Fibroblast of skin of left biceps (primary cell): ENCODE measurements at regions not wholly inside any gene's neighbourhood (a gene's known extent, or its start where the extent isn't known, plus 50 kb on each side); places are given as distances from the start of the nearest gene placed in this dataset.

ENCODE experiments used
- DNase-seq, 2 experiments: peaks; one replicate each; pipeline ENCODE4 v3.0.0-alpha.2; 2013; ENCODE audit warnings: low read depth in 2 of 2

DNA sequence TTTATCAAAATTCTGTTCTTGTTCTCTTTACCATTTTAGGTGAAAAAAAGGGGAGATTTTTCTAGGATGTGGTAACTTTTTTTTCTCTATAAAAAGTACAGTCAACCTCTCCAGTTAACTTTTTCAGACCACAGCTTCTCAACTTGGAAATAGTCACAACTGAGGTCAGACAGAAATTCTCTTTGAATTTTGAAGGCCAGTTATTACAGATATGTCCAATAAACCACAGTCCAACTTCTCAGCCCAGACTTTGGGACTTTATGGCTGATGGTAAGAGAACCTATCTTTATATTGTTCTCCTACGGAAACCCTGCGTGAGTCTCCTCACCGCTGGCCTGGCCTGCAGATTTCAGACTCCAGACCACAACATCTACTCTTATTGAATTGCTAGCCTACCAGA, 176.7 kb downstream of the DACT1 start:
- no peak for DNase-seq

DNA sequence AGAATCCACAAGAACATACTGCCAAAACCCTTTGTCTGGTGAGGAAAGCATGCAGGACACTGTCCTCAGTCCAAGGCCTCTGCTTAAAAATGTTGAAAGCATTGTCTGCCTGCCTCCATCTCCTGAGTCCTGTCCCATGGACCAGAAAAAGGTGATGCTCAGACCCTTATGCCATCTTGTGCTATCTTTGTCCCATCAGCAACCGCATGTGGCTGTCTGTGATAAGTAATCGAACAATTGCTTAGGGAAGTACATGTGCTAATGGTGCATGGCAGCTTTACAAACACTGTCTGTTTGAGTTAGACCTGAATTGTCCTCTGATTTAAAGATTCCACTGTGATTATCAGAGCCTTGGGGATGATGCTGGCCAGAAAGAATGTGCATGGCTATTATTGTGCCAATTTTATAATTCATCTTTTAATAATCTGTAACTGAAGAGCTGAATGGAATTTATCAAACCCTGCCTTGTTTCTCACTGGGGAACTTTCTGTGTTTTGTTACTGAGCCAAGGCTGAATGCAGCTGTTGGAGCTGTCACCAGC, 177.5 kb downstream of the DACT1 start:
- peak; percentile 92 to 94 for DNase-seq

DNA sequence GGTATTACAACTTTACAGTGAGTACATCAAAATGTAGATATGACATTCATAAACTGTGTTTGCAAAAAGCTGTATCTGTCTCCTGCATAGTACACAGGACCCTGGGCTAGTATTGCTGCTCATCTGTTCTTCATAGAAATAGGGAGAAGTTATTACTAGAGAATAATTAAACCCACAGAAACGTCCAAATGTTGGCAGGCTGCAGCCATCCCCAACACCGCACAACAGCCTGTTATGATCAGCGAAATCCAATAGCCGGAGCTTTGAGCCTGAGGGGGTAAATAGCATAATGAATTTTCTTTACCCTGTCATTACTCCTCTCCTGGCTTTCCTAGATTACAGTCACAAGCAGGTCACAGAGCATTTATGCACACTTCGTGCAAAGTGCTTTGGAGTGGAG, 178.0 kb downstream of the DACT1 start:
- DNase-seq: peak in 1 of 2 experiments; percentile 80

DNA sequence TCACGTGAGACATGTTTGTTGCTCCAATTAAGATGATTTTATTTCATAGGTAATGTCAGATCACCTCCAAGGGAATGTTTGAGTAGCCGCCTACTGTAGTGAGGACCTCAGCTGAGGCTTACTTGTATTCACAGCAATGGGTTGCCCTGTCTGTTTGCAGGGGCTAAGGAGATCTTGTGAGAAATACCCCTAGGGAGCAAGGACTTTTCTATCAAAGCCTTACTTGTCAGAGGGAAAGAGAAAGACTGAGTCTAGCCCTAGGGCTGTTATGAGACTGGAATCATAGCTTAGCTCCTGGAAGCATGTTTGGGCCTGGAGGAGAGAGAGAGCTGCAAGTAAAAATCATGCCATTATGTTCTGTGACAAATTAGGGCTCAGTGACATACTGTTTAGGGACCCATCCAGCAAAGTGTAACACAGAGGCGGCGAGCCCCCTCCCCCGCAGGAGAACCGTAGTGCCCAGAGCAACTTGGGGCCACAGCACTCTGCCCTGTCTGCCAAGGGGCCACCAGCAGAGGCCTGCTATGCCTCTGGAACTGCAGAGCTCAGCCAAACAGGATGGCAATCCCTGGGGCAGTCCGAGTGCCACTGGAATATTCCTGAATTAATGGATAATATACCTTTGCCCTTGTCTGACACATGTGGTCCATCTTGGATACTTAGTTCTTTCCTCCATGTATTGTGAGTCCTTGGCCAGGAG, 178.8 kb downstream of the DACT1 start:
- no peak for DNase-seq

DNA sequence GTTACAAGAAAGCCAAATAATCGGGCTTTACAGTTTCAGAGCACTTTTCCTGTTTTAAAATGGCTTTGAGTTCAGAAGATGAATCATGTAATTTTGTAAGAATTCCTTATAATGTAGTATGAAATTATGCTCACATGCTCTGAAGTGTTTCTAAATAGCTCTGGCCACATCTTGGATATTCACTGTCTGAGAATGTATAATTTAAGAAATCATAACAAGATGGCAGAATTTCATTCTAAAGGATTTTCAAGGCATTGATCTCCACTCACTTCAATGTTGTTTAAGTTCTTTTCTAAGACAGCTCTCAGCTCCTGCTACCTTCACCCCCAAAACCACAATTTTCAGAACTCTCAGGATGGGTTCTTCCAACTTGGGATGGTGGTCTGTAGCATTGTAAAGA, 180.1 kb downstream of the DACT1 start:
- DNase-seq: peak; percentile 54 to 68

DNA sequence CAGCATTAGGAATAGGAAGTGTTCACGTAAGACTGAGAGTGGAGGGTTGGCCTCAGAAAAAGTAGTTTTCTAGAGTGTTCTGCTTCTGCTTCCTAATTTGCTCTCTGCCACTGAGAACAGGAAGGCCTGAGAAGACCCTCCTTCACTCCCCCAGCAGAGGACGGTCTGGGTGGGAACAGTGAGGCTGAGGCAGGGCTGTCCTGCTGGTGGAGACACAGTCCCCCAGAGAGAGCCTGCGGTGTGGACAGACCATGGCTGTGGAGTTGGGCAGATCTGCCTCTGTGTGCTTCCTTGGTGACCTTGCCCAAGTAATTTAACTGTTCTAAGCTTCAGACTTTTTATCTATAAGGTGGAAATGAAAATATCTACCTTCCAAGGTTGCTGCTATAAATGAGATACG, 182.3 kb downstream of the DACT1 start:
- DNase-seq: no peak

DNA sequence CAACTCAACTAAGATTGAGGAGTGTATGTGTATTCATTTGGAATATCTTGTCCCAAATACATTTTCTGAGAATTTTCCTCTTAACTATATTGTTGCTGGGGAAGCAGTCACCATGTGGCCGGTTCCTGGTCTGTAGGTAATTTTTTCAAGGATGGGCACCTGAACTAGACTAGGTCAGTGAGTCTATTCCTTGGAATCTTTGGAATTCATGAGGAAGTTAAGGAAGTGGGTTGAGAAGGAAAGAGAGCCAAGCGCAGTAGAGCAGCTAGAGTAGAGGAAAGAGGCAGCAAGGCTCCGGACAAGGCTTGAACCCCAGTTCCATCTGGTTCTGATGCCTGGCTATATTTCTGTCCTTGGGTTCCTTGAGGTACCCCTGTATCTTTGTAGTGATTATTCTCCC, 183.7 kb downstream of the DACT1 start:
- DNase-seq: no peak

DNA sequence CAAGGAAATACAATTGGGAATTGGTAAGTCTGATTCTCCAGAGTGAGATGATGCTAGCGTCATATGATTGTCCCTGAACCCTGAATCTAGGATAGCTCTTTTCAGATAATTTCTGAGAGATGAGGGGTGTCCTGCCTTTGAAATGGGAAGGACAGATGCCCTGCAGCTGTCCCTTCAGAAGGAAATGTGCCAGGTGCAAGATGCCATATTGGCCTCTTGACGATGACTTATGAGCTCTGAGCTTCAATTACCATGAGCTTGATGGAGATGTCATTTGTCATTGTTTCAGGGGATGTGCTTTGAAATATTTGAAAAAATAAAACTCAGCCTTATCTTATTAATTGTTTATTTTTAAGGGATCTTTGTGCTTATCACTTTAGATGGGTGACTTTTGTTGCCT, 185.1 kb downstream of the DACT1 start:
- no peak for DNase-seq

DNA sequence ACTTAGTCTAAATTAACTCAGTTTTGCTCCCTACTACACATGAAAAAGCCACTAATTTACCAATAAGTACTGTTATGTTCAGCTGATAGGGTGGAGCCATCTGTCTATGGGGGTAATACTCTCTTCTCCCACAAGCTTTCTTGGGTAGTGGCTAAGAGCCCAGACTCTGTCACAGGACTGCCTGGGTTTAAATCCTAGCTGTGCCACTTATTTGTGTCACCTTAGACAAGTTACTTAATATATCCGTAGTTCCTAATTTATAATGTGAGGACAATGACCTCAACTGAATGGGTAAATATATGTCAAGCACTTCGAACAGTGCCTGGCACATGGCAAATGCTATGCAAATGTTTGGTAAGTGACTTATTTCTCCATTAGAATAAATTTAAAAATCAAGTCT, 185.6 kb downstream of the DACT1 start:
- no peak for DNase-seq

DNA sequence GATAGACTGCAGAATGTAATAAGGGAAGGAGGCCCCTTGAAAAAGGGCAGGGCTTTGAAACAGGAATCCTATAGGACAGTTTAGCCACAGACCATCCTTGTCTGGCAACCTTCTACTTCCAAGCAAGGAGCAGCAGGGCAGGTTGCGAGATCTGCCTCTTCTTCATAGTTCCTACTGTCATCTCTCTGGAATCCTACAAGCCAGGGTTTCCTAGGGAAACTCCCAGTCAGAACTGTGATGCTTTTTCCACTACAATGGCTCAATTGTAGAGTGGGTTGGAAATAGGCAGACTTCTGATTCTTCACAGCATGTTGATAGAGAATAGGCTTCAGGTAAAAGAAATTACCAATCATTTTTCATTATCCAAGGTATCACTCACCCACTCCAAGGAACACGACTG, 186.3 kb downstream of the DACT1 start:
- DNase-seq: no peak

DNA sequence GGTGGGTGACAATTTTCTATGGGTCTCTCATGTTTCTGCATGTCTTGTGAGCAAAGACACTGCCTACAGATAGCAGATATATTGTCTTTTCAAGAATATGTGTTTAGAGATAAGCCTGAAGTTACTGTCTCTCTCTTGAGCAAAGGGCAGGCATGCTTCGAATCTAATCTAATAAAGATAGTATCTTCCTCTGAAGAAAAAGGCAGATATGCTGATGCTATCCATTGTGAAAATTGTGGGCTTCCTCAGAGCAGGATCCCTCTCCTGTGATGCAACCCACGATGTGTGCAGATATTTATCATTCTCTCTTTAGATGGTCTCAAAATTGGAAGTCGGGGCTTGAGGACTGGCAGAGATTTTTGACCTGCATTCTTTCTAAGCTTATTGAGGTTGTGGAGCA, 187.0 kb downstream of the DACT1 start:
- DNase-seq: no peak

DNA sequence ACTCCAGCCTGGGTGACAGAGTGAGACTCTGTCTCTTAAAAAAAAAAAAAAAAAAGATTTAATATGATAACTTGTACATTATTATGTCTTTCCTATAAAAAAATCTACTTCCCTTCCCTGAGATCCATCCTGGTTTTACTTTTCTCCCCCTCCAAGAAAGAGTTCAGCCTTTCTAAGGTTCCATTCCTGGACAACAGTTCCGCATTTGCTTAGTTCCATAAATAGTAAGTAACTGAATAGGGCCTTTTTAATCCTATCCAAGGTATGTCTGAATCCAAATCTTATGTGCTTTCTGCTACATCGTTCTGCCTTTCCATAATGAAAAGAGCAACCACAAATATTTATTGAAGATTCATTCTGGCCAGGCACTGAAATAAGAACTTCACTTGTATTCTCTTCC, 187.8 kb downstream of the DACT1 start:
- DNase-seq: no peak

DNA sequence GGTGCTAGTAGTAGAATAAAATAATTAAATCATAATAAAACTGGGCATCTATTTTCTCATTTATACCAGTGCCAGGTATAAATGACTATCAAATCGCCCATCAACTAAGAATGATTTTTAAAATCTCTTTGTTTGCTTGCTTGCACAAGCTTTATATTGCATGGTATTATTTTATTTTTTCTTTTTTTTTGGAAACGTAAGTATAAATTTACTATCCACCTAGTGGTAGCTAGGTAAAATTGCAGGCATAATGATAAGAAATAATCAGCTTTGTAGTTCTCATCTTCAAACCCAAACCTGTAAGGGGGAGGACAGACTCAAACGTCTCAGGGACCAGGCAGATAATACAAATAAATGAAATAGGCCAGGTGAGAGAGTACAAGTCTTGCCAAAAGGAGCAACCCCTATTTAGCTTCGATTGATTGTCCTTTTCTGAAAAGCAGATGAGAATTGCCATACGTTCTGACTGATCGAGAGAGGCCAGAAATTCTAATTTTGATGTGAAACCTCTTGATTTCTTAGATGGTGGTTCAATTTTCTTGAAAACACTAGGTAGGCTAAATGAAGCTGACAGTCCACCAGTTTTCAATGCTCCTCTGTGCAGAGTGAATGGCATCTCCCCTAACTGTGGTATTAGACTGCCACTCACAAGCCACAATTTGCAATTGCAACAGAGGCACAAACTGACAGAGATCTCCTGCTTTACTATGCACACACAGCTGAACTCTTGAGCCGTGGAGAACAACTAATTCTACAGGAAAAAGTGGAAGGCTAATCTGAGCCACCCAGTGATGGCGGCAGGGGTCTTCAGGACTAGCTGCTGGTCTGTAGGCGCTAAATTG, 189.3 kb downstream of the DACT1 start:
- DNase-seq: no peak

DNA sequence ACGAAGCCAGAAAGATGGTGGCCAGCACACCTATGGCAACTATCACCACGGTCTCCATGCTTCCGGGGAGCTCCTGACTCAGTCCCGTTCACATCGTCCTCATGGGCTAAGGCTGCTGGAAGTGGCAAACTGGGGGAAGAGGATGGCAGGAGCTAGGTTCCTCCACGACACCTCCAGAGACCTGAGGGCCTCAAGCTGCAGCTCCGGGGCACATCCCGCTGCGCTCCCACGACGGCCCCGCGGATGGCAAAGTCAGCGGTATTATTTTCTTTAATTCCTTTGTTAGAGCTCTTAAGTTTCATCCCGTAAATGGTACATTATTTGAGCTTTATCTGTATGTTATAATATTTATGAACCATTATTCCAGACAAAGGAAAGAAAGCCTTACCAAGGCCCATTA, 190.5 kb downstream of the DACT1 start:
- DNase-seq: no peak

DNA sequence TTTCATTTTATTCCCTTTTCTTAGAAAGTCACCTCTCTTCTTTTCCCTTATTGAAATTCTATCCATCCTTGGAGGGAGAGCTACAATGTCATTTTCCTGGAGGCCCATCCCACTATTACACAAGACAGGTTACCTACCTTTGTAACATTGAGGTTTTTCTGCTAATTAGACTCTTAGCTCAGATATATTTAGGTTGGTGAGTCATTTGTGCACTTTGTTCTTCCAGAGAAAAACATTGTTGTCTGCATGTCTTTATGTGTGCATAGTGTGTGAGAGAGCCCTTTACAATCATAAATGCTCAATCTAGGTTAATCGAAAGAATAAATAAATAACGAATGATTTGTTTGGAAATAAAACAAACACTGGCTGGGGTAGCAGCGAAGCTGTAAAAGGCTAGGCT, 191.8 kb downstream of the DACT1 start:
- DNase-seq: no peak

DNA sequence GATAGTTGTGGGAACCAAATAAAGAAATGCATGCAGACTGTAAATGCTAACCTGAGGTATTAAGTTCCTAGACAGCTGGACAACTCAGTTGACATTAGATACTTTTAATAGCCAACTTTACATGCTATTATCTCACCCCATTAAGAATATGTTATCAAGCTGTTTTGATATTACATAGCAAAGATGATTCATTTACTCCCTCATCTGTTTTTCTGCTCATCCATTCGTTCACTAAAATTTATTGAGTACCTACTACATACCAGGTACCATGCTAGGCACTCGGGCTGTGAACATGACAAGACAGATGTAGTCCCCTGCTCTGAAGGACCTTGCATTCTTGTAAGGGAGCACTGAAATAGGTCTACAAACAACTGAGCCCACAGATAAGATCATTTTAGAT, 192.4 kb downstream of the DACT1 start:
- no peak for DNase-seq

DNA sequence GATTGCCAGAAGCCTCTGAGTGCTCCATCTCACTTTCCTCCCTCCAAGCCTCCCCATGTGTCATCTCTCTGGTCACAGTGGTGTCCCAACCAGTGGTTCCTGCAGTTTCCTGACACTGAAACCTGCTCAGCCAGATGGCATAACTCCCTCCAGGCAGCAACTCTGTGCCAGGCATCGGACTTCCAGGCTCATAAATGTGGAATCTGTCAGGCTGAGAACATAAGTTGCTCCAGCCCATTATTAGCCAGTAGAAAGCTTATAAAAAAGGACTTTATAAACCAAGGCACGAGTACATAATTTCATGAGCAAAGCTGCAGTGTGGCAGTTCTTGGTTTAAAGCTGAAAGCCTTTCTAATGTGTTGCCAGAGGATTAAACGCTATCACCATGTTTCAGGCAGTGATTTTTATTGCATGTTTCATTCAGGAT, 194.3 kb downstream of the DACT1 start:
- DNase-seq: no peak

DNA sequence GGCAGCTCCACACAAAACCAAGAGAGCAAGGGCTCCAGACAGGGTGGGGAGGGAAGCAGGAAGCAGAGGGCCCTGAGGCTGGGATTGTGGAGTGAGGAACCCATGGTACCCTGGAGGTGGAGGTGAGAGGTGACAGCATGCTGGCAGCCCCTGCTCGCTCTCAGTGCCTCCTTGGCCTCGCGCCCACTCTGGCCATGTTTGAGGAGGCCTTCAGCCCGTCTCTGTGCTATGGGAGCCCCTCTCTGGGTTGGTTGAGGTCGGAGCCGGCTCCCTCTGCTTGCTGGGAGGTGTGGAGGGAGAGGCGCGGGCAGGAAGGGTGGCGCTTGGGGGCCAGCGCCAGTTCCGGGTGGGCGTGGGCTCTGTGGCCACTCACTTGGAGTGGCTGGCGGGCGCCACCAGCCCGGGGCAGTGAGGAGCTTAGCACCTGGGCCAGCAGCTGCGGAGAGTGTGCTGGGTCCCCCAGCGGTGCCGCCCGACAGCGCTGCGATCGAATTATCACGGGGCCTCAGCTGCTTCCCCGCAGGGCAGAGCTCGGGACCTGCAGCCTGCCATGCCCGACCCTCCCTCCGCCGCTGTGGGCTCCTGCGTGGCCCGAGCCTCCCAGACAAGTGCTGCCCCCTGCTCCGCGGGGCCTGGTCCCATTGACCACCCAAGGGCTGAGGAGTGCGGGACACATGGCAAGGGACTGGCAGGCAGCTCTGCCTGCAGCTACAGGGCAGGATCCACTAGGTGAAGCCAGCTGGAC, 196.0 kb downstream of the DACT1 start:
- DNase-seq: no peak

DNA sequence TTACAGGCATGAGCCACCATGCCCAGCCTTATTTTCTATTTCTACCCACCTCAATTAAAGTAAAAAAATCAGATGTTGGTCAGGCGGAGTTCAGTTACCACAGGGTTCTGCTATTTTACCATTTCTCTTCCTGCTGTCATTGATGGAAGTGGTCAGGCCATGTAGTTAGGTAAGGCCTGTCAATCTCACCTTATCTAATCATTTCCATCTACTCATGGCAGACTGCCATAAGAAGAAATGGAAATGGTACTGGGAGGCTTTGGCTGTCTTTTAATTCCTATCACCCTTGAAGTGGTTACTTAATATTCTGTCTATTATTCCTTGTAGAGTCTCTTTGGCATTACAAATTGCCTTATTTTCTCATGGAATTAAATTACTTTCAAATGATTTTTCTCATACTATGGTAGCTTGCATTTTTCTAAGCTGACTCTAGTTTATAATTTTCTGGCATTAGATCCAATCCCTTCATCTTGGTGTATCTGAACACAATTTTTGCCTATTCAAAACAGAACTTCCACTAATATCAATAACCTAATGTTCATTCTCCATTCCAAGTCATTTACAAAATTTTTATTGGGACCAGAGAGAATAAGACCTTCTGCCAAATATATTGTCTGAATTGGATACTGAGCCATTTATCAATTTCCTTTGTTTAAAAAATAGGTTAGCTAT, 198.7 kb downstream of the DACT1 start:
- DNase-seq: no peak

DNA sequence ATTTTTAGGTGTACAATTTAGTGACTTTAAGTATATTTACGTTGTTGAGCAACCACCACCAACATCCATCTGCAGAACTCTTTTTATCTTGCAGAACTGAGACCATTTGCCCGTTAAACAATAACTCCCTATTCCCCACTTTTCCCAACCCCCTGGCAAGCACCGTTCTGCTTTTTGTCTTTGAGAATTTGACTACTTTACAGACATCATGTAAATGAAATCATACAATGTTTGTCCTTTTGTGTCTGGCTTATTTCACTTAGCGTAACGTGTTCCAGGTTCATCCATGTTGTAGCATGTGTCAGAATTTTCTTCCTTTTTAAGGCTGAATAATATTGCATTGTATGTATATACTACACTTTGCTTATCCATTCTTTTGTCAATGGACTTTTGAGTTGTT, 201.5 kb downstream of the DACT1 start:
- DNase-seq: no peak

DNA sequence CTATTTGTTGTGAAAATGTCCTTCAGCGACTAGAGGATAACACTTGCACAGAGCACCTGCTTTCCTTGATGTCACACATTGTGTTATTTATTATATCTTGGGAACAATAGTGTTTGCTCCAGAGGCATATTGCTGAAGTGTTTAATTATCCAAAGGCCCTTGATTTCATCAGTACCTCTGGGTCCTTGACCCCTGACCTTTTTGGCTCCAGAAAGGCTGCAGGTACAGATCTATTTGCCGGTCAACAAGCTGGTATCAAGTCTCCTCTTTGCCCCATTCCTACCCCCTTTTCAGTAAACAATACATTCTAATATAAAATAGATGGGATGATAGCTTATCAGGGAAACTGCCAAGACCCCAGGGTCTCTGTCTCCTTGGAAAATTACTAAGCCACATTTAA, 206.8 kb downstream of the DACT1 start:
- DNase-seq: no peak
